ENCODE measurements at regions not wholly inside any gene's neighbourhood (a gene's known extent, or its start where the extent isn't known, plus 50 kb on each side); places are given as distances from the start of the nearest gene placed in this dataset.

GRCh38 chrX:140343226-140343868 lies 161.5 kb downstream of the SOX3 start:
- TF ChIP-seq CTCF (IDR thresholded peaks at IDR 0.05; ENCODE audit: low read depth, low read length, missing input control) (no peak), YY1 (IDR thresholded peaks at IDR 0.05) (no peak), JUND (IDR thresholded peaks at IDR 0.05) (no peak), ZBTB33 (IDR thresholded peaks at IDR 0.05) (no peak)
